Vagina (tissue), 2 donors: ENCODE measurements at regions not wholly inside any gene's neighbourhood (a gene's known extent, or its start where the extent isn't known, plus 50 kb on each side); places are given as distances from the start of the nearest gene placed in this dataset.

Experiments
- POLR2A ChIP-seq, 2 donors: fragments of 450-650 bp; IDR thresholded peaks; one replicate each; pipeline ENCODE4 v1.6.1; 2017; ENCODE audit warnings: antibody characterized with exemption in 2 of 2, mild to moderate bottlenecking in 2 of 2, moderate library complexity in 2 of 2
- TF ChIP-seq, protein P1 (sequence below), 3 experiments: fragments of 450-650 bp in 2 of 3; fragments of 200-600 bp in 1 of 3; sonication (generic) in 1 of 3; IDR thresholded peaks; one replicate each; pipeline ENCODE4 v1.5.1; 2017 to 2019; ENCODE audit warnings: antibody characterized with exemption in 3 of 3, mild to moderate bottlenecking in 2 of 3, moderate library complexity in 2 of 3

- TF ChIP-seq, protein P1, sequence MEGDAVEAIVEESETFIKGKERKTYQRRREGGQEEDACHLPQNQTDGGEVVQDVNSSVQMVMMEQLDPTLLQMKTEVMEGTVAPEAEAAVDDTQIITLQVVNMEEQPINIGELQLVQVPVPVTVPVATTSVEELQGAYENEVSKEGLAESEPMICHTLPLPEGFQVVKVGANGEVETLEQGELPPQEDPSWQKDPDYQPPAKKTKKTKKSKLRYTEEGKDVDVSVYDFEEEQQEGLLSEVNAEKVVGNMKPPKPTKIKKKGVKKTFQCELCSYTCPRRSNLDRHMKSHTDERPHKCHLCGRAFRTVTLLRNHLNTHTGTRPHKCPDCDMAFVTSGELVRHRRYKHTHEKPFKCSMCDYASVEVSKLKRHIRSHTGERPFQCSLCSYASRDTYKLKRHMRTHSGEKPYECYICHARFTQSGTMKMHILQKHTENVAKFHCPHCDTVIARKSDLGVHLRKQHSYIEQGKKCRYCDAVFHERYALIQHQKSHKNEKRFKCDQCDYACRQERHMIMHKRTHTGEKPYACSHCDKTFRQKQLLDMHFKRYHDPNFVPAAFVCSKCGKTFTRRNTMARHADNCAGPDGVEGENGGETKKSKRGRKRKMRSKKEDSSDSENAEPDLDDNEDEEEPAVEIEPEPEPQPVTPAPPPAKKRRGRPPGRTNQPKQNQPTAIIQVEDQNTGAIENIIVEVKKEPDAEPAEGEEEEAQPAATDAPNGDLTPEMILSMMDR (IDR thresholded peaks at IDR 0.05), result no peak
- TF ChIP-seq POLR2A (IDR thresholded peaks at IDR 0.05), result no peak
Measured at GRCh38 chr2:3138621-3139020, 239.0 kb downstream of the EIPR1 start.
